ENCODE measurements at regions not wholly inside any gene's neighbourhood (a gene's known extent, or its start where the extent isn't known, plus 50 kb on each side); places are given as distances from the start of the nearest gene placed in this dataset.
"Not testable (repeated sequence)": the region's sequence is repeated elsewhere in the genome, so short reads cannot be mapped to it uniquely, and the experiment has no call there.

GRCh38 chr5:100697970-100698369, 162.8 kb downstream of the FAM174A start:
- DNase-seq, result no peak

GRCh38 chr5:100706776-100707175, 171.6 kb downstream of the FAM174A start:
- DNase-seq, result peak; percentile 18

- DNase-seq, result peak; percentile 22
These were observed 173.5 kb downstream of the FAM174A start for GRCh38 chr5:100708645-100709171.

- DNase-seq, result no peak
These were observed 174.6 kb downstream of the FAM174A start for GRCh38 chr5:100709771-100710170.

- not testable (repeated sequence) for DNase-seq
These were observed 179.6 kb downstream of the FAM174A start for GRCh38 chr5:100714780-100715179.

GRCh38 chr5:100722657-100723056, 180.4 kb downstream of the ST8SIA4 start:
- no peak for DNase-seq

- DNase-seq, result no peak
These were observed 179.9 kb downstream of the ST8SIA4 start for GRCh38 chr5:100723229-100723628.

- no peak for DNase-seq
These were observed 177.0 kb downstream of the ST8SIA4 start for GRCh38 chr5:100726116-100726515.

GRCh38 chr5:100731768-100732167, 171.3 kb downstream of the ST8SIA4 start:
- no peak for DNase-seq

- DNase-seq, result no peak
These were observed 156.4 kb downstream of the ST8SIA4 start for GRCh38 chr5:100746730-100747129.

GRCh38 chr5:100749771-100750284, 153.3 kb downstream of the ST8SIA4 start:
- no peak for DNase-seq

- no peak for DNase-seq
These were observed 147.6 kb downstream of the ST8SIA4 start for GRCh38 chr5:100755435-100755834.
